Stimulated activated CD4-positive, alpha-beta T cell treated with anti-CD3 and anti-CD28 coated beads, Interleukin-12 subunit alpha, Interleukin-12 subunit beta, amount 100 ng/mL, for 24 hours (primary cell): ENCODE measurements at regions not wholly inside any gene's neighbourhood (a gene's known extent, or its start where the extent isn't known, plus 50 kb on each side); places are given as distances from the start of the nearest gene placed in this dataset.

Experiments used
- DNase-seq, 2 experiments: peaks; one replicate each; pipeline ENCODE4 v3.0.0-alpha.2; 2020; ENCODE audit warnings: low read depth in 2 of 2

DNA sequence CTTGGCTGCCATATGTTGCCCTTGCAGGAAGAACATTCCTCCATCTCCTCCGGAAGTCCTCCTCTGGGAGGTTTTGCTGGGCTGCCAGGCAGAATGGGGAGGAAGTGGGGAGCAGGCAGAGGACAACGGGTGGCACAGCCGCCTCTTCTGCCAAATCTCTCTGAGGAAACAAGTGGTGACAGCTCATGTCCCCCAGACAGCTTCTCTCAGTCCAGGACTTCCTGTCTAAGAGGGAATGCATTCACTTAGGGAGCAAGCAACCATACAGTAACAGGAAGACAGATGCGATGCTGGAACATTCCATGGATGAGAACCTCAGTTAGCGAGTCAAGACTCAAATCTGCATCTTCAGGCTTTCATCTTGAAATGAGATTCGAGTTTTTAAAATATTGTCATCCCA is 701.0 kb downstream of the SEMA5A start:
- no peak for DNase-seq

DNA sequence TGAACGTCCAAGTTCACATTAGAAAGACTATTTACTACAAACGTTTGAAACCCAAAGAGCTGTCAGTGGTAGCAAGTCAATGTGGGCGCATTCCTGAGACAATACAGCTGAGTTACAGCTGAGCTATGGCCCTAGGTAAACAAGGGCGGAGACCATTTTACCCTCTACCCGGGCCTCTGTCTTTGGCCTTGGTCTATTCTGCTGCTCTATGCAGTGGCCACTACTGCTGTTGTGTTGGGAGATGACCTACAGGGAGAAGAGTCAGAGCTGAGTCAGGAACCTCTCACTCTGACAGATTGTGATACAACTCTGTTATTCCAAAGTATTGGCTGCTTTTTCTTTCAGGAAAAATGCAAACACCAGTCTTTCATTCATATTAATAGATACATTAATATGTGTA is 700.6 kb downstream of the SEMA5A start:
- DNase-seq = no peak

DNA sequence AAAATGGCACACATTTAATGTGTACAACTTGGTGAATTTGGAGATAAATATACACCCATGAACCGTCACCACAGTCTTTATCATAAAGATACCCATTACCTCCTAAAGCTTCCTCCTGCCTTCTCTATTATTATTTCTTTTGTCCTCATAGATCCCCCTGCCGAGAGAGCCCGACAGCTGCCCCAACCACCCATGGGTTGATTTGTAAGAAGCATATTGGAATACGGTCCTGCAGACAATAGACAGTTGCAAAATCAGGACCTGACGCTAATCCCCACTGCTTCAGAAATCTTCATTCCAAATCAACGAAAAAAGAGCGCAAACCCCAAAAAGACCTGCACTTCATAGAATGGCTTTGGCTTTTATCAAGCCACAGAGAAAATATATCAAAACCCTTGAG is 697.5 kb downstream of the SEMA5A start:
- no peak for DNase-seq

DNA sequence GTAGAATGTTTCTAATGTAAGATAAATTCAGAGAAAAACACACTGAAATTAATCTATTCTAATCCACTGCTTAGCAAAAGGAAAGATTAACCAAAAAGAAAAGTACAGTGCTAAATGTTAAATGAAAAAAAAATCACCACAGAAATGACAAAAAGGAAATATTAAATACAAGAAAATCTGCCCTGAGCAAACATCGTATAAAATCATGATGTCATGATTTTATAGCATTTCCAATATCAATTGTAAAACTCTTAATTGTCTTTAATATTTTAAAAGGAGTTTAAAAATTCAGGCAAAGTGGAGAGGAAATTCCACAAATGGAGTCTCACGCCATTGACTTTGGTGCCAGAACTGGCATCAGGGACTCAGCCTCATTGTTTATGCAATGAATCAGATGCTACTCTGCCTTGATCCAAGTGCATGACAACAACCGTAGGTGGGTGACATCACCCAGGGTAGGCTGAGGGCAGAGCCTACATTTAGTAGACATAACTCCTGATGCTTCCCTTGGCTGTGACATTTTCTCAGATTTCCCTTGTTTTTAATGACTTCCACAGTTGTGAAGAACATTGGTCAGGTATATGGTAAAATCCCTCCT is 696.8 kb downstream of the SEMA5A start:
- no peak for DNase-seq

DNA sequence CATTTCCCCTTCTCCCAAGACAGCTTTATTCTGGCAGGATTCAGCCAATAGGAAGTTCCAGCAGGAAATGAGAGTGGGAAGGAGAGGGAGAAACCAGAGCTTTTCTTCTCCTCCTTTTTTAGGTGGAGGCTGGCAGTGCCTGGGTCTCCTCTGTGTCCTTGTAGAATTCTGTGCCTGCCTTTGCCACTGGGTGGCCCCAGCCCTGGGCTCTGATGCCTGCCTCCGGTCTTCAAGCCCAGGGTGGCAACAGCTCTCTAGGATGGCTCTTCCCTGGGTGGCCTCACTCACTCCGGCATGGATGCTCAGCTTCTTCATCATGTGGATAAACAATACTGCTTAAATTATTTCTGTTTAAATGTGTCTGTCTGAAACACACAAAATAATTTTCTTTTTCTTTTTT is 694.8 kb downstream of the SEMA5A start:
- no peak for DNase-seq

DNA sequence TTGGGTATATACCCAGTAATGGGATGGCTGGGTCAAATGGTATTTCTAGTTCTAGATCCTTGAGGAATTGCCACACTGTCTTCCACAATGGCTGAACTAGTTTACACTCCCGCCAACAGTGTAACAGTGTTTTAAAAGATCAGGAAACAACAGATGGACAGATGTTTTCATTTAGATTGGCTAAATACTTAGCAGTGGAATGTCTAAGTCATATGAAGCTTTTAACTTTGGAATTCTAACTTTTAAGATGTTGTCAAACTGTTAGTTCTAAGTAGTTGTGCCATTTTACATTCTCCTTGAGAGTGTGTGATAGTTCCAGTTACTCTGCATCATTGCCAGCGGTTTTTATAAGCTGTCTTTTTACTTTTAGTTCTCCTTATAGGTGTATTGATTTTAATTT is 688.8 kb downstream of the SEMA5A start:
- no peak for DNase-seq

DNA sequence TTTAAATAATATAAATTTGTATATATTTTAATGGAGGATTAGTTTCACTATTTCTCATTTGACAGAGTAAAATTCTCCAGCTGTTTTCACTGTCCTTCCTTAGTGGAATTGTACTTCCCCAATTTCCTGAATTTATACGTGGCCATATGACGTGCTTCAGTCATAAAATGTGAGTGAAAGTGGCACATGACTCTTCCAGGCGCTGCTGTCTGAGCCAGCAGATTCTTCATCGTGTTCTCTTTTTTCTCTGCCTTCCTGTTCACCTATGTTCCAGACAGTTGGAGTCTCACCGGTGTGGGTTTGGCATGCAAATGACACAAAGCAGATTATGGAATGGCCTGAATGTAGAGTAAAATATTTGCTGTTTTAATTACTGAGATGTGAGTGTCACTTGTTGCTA is 684.1 kb downstream of the SEMA5A start:
- no peak for DNase-seq

DNA sequence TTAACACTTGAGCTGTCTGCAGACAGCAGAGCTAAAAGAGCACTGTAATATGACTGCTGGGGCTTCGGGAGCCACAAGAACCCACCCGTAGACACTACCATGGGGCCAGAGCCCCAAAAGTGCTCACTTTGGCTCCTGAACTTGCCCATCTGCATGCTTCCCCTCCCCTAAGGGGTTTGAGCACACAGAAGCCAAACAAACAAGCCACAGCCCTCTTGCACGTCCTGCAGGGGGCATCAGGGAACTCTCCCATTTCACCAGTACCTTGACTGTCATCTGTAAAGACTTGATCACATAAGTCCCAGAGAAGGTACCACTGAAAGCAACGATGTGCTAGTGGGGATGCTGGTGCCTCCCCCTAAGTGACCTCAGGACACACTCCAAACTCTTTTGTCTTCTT is 681.8 kb downstream of the SEMA5A start:
- DNase-seq = no peak

DNA sequence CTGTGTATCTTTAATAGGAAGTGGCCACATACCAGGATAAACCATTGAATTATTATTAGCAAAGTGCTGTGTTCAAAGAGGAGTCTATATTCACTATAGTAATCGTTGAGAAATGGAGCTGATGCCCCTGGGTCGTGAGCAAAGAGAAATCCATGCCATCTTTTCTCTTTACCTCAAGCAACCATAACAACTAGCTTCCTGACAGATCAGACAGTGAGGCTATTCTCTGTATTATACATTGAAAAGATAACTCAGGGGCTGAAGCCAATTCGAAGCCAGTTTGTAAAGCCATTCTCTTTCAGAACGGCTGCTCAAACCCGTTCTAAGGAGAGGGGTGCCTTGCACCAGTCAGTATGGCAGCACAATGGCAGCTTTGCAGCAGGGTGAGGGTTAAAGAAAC is 680.6 kb downstream of the SEMA5A start:
- DNase-seq = no peak

DNA sequence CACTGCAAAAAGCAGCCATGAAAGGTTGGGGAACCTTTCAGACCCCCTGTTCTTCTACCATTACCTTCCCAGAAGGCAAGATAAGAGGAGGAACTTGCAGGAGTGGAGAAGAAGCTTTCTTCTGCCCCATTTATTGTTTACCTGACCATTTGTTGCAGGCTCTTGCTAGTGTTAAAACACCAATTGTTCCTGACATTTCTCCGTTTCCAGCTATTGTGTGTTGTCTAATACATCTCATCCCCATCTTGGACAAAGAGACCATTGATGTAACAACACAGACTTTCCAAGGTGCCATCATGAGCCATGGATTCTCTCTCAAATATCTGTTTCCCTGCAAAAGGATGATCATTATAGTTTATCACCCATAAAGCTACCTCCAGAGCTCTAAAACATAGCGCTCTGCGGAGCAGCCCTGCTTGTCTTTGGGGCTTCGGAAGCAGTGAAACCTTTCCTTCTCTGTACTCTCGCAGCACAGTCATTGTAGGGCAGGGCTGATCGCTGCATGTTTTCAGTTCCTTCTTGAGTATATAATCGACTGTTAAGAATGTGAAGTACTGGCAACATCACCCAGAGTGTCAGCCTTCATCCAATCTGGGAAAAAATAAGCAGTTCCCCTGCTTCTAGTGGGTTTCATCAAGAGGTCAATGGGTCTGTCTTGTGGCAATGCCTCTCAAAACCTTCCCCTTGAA is 680.0 kb downstream of the SEMA5A start:
- DNase-seq = no peak

DNA sequence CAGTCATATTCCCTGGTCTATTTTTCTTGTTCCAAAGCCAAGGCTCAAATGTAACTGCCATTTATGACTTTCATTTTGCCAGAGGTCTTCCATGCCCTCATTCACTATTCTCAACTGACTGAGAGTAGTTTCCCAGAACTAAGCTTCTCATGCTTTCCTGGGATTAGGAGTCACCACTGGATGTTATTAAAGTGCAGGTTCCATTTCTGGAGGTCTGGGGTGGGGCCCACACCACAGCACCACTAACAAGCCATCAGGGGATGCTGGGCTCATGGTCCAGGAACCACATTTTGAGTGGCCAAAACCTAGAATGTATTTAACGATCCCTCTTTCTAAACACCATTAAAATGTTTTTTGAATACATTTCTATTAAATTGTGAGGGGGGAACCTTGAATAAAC is 677.6 kb downstream of the SEMA5A start:
- no peak for DNase-seq

DNA sequence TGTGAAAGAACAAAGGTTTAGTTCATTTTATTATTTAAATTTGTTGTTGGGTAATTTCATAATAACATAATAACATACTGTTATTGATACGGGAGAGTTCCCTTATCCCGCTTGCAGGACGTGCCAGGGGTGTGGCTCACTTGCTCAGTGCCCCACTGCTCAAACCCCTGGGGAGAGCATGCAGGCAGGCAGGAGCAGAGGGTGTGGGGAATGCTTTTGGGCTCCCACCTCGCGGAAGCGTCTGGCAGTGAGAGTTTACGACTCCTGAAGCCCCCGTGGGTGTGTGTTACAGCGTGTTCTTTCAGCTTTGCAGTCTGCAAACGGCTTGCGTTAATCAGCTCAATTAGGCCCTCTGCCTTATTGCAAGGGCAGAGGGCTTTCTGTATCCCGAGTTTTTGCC is 675.9 kb downstream of the SEMA5A start:
- DNase-seq = no peak

DNA sequence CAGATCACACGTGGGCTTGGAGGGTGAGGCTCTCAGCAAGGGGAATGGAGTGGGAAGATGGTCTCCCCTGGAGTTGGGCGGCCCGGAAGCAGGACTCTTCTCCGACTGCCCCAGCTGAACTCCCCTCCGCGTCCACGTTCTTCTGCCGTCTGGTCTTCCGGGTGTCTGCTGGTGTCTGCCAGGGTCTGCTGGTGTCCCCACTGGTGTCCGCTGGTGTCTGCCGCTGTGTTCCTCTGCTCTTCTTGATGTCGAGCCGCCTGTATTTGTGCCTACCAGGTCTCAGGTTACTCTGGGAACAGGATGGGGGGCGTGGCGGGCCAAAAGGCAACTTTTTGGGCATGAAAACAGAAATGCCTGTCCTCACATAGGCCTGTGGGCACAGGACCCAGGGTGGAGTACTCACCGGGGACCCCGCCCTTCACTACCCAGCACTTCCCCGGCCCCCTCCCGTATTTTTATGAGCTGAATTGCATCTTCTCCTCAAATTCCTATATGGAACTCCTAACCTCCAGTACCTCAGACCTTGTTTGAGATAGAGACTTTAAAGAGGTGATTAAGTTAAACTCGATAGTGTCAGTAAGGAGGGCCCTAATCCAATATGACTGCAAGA is 675.4 kb downstream of the SEMA5A start:
- DNase-seq = no peak

DNA sequence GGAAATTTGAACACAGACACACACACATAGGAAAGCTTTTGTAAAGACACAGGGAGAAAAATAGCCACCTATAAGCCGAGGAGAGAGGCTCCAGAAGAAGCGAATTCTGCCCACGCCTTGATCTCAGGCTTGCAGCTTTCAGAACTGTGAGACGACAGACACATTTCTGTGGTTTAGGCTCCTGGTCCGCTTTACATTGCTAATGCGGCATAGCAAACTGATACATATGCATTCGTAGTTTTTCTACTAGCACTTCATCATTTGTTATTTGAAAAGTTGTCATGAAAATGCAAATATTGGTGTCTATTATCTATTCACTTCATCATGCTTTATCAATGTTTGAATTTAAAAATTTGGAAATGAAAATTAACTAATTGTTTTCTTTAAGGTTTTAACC is 674.9 kb downstream of the SEMA5A start:
- DNase-seq = no peak

DNA sequence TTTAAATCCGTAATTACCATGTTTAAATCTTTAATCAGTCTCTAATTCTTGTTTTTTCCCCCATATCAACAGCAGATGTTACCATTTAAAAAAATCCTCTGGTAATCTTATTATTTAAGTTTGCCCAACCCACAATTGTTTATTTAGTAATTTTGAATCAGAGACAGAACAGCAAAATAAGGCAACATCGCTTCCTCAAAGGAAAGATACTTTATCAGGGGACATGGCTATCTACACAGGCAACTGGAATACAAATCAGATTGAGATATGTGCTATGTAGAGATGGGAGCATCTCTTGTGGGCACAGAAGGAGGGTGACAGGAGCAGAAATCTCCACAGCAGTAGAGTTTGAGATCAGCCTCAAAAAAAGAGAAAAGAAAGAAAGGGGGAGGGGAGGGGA is 674.4 kb downstream of the SEMA5A start:
- DNase-seq = no peak

DNA sequence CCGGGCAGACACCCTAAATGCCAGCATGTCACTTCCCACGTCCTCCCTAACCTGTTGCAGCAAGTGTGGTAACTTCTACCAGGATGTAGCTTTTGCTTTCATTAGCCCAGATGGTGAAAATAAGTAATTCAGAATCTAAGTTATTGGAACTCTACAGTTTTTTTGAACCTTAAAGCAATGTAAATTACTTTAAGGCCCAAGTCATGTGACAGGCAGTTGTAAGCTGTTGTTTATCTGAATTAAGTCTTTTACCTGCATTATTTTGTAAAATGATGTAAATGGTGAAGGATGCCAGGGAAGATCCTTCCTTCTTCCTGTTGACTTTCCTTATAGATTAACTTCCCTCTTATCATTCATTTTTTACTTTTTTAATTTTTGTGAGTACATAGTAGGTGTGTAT is 670.2 kb downstream of the SEMA5A start:
- no peak for DNase-seq

DNA sequence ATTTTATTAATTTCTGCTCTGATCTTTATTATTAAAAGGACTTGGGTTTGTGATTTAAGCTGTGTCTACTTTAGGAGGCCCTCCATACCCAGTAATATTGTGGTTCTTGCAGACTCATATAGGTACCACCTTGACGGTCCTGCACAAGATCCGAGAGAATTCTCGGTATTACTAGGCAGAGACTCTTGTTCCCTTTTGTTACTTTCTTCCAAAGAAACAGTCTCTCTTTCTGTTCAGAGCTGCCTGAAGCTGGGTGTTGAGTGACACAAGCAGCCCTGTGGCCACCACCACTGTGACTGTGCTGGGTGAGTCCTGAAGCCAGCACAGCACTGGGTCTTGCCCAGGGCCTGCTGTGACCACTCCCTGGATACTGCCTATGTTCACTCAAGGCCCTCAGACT is 666.6 kb downstream of the SEMA5A start:
- no peak for DNase-seq

DNA sequence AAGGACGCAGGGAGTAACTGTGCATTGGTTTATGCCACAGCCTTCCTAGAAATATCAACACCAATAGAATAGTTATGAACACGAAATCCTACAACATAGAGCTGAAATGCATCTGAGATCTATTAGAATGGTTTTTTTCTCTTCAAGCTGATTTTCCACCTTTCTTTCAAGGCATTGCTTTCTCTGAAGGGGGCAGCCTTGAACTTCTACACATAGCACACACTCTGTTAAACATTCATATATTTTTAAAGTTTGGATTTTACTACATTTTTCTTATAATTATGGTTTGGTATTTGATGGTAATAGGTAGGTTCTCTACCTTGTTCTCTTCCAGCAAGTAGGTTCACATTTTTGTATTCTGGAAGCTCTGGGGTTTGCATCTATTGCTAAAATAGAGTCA is 661.8 kb downstream of the SEMA5A start:
- DNase-seq = no peak

DNA sequence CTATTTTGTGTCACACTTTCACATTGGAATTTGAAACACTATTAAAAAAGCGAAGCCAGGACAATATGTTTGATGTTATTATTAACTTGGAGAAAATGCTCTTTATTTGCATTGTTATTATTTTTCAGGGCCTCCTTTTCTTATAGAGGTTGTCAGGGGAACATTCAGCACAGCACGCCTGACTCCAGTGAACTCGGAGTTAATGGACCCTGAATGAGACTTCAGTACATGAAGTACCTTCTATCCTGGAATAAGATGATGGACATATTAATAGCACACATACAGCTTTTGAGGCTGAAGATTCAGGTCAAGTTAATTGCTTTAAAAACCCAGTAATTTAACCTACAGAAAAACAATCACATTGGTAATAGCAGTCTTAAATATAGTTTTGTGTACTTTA is 652.9 kb downstream of the SEMA5A start:
- DNase-seq = no peak

DNA sequence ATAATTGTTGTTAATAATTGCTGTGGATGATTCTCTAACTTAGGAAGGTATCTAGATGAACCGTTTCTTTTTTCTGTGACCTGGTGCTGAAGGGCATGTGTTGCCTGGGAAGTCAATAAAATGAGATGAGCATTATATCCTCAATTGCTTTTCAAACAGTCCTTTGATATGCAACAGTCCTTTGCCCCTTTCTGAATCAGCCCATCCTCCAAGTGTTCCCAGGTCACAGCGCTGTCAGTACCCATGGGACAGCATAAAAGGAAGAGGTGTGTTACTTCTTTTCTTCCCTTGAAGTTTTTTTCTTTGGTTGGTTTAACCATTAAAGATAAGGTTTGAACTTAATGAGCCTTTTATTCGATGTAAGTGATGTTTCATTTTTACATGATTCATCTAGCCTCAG is 651.8 kb downstream of the SEMA5A start:
- no peak for DNase-seq

DNA sequence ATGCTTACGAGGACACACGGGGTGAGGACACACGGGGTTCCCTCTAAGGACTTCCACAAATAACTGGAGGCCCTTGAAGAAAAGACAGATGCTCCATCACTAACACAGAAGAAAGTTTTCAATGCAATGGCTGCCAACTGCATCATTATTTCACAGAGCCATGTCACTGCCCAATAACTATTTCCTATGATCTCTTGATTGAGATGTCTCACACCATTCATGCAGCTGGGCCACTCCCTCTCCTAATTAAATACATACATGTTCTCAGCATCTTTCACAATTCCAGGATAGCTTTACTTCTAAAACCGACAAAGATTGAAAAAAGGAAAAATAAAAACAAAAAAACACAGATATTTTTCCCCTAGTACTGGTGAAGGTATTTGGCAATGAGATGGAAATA is 650.8 kb downstream of the SEMA5A start:
- no peak for DNase-seq

DNA sequence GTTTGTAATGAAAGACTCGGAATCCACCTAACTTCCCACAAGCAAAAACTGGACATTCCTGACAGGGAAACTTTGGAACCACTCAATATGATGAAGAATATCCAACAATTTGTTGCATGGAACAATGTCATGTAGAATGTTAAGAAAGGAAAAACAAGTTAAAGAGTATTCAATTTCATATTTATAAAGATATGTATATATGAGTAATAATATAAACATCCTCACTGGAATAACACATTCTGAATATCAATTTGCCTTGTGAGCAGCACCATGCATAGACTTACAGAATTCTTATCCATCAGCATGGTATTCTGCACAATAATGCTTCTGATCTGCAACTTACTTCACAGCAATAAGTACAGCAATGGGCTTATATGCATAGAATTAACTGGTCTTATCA is 650.3 kb downstream of the SEMA5A start:
- no peak for DNase-seq

DNA sequence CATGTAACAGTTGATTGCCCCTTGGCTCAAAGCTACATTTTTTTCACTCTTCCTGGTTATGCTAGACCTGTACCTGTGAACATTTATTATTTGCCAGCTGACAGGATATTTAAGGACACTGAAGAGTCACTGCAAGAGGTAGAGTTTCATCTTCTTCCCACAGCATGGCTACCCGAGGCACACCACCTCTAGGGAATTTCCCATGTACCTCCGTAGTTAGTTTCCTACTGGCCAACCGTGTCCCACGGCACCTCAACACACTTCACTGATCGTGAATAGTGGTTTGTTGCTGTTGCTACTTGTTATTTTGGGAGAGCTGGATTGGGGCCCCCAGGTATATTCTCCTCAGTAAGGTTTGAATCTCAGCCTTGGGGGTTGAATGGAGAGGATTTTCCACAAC is 648.6 kb downstream of the SEMA5A start:
- no peak for DNase-seq

DNA sequence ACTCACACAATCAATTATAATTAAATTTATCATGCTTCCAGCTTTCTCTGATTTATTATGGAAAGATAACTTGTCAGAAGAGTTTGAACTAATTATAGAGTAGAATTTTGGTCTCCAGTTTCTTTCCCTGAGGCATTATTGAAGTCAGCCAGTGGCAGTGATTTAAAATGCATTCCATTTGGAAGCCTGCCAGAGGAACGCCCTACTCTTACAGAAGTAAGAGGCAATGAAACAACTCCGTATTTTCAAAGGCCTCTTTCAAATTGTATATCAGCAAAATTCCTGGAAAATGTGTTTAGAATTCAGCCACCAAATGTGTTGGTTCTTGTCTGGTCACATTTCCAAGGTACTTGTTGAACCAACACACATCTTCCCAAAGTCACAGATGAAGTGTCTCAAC is 640.9 kb downstream of the SEMA5A start:
- no peak for DNase-seq
